HL-60 (cell line): ENCODE measurements at regions not wholly inside any gene's neighbourhood (a gene's known extent, or its start where the extent isn't known, plus 50 kb on each side); places are given as distances from the start of the nearest gene placed in this dataset.

Source experiments
- CTCF ChIP-seq: IDR thresholded peaks from one replicate; pipeline ENCODE4 v1.5.1; 2011; ENCODE audit warnings: low read length, control low read depth, inconsistent platforms; ENCODE audit not compliant: insufficient read depth
- POLR2AphosphoS5 ChIP-seq: IDR thresholded peaks from 2 replicates; pipeline ENCODE4 v1.6.1; 2012; ENCODE audit warnings: low read depth
- REST ChIP-seq: IDR thresholded peaks from 2 replicates; pipeline ENCODE4 v1.6.1; 2012; ENCODE audit warnings: low read depth; ENCODE audit not compliant: insufficient replicate concordance
- SPI1 ChIP-seq: IDR thresholded peaks from 2 replicates; pipeline ENCODE4 v1.6.1; 2012; ENCODE audit warnings: low read depth, mild to moderate bottlenecking, borderline replicate concordance

GRCh38 chr18:34598120-34598635 lies 111.9 kb upstream of the DTNA start:
- TF ChIP-seq POLR2AphosphoS5, result no peak
- no peak for TF ChIP-seq CTCF
- TF ChIP-seq REST, result no peak
- no peak for TF ChIP-seq SPI1
